HepG2 (cell line): ENCODE measurements at regions not wholly inside any gene's neighbourhood (a gene's known extent, or its start where the extent isn't known, plus 50 kb on each side); places are given as distances from the start of the nearest gene placed in this dataset.

Source experiments
- ATAC-seq: fragments of 200-7000 bp; cut with Tn5 transposase; 3 replicates; pipeline ENCODE4 v1.9.1; 2020; ENCODE audit warnings: mild to moderate bottlenecking, moderate library complexity
- BruUV-seq: library from RNA; stranded (reverse); fragments of 400-500 nt; replicated peaks from 2 replicates; lab custom pipeline; 2021; lab: Mats Ljungman, UMichigan
- CTCF ChIA-PET: fragments of 300-600 bp; formaldehyde crosslinking; extraction: SDS; loops from one replicate; lab custom pipeline; 2021; ENCODE audit warnings: low total read pairs, inconsistent platforms, low intra/inter-chr PET ratio; lab: Yijun Ruan, JAX
- POLR2A ChIA-PET: fragments of 350-600 bp; sonication (Branson Sonifier 250); formaldehyde crosslinking; loops from one replicate; lab custom pipeline; 2020; ENCODE audit warnings: antibody characterized with exemption, inconsistent platforms; lab: Yijun Ruan, JAX
- DNase-seq: peaks from one replicate; pipeline ENCODE4 v3.0.0-alpha.2; 2015; ENCODE audit warnings: low spot score
- FAIRE-seq: peaks from 3 replicates; lab custom pipeline; 2011; peaks lifted over from hg19 to GRCh38; lab: Jason Lieb, UNC
- H2AFZ ChIP-seq: one replicate; pipeline ENCODE4 v1.6.1; 2011; ENCODE audit warnings: low read length, inconsistent platforms
- H3K27ac ChIP-seq: fragments of 300-600 bp; 3 replicates; pipeline ENCODE4 v1.8.0; 2011; ENCODE audit warnings: mixed run types, mild to moderate bottlenecking, mixed read lengths, low read length, inconsistent platforms; ENCODE audit not compliant: insufficient read depth; ENCODE audit errors: extremely low read length
- H3K27me3 ChIP-seq, 2 experiments: fragments of 200-600 bp in 1 of 2; 2 replicates in 1 of 2; 3 replicates in 1 of 2; pipeline versions ENCODE4 v1.6.0 to v1.8.0; 2011; ENCODE audit warnings: low read length in 2 of 2, mild to moderate bottlenecking in 2 of 2, moderate library complexity in 2 of 2, inconsistent platforms in 1 of 2; ENCODE audit not compliant: insufficient read depth in 2 of 2, control insufficient read depth in 1 of 2
- H3K36me3 ChIP-seq, 2 experiments: fragments of 200-600 bp in 1 of 2; replicated peaks in 1 of 2; 2 replicates in 1 of 2; 3 replicates in 1 of 2; pipeline versions ENCODE4 v1.5.1 to v1.8.0; 2011; ENCODE audit warnings: low read length in 2 of 2, inconsistent platforms in 1 of 2; ENCODE audit not compliant: insufficient read depth in 2 of 2, control insufficient read depth in 1 of 2
- H3K4me1 ChIP-seq: 2 replicates; pipeline ENCODE4 v1.5.1; 2012; ENCODE audit warnings: low read length, inconsistent platforms; ENCODE audit not compliant: insufficient read depth
- H3K4me2 ChIP-seq: 2 replicates; pipeline ENCODE4 v1.6.0; 2011; ENCODE audit warnings: low read depth, low read length, inconsistent platforms
- H3K4me3 ChIP-seq, 3 experiments: fragments of 200-600 bp in 1 of 3; sonication (generic), shearing (Covaris generic) in 1 of 3; replicated peaks in 1 of 3; 2 replicates each; pipeline ENCODE4 v1.5.1; 2011 to 2016; ENCODE audit warnings: low read length in 3 of 3, inconsistent platforms in 2 of 3, low read depth in 2 of 3, mild to moderate bottlenecking in 2 of 3, control low read depth in 1 of 3, mixed read lengths in 1 of 3; ENCODE audit not compliant: insufficient read depth in 1 of 3
- H3K79me2 ChIP-seq: one replicate; pipeline ENCODE4 v1.6.1; 2011; ENCODE audit warnings: low read length, inconsistent platforms; ENCODE audit not compliant: insufficient read depth
- H3K9ac ChIP-seq: 2 replicates; pipeline ENCODE4 v1.6.0; 2011; ENCODE audit warnings: mild to moderate bottlenecking, low read depth, low read length, inconsistent platforms; ENCODE audit not compliant: insufficient read depth
- H3K9me3 ChIP-seq: 2 replicates; pipeline ENCODE4 v1.5.1; 2012; ENCODE audit warnings: mild to moderate bottlenecking, low read length
- H4K20me1 ChIP-seq: 2 replicates; pipeline ENCODE4 v1.6.0; 2011; ENCODE audit warnings: inconsistent platforms, mild to moderate bottlenecking, low read length, moderate library complexity; ENCODE audit not compliant: insufficient read depth
- HNF4G ChIP-seq, 2 experiments: sonication (generic) in 1 of 2; formaldehyde crosslinking in 1 of 2; IDR thresholded peaks; 2 replicates each; pipeline versions ENCODE4 v1.4.0 to v1.6.1; 2011 to 2020; ENCODE audit warnings: borderline replicate concordance in 2 of 2, low read depth in 2 of 2, mild to moderate bottlenecking in 2 of 2, low read length in 1 of 2, missing genetic modification reagents in 1 of 2, moderate library complexity in 1 of 2
- PHB2 ChIP-seq: fragments of 450-650 bp; IDR thresholded peaks from 2 replicates; pipeline ENCODE4 v1.6.1; 2018; ENCODE audit not compliant: partially characterized antibody
- ZNF574 ChIP-seq: sonication (generic); formaldehyde crosslinking; IDR thresholded peaks from 2 replicates; pipeline ENCODE4 v1.4.0; 2020; ENCODE audit warnings: missing genetic modification reagents
- ZNF841 ChIP-seq: sonication (generic); formaldehyde crosslinking; IDR thresholded peaks from 2 replicates; pipeline ENCODE4 v1.8.1; 2023; ENCODE audit warnings: missing genetic modification reagents, borderline replicate concordance
- WGBS: methylation state at CpG from one replicate; pipeline ENCODE4 v1.1.6; 2017; ENCODE audit warnings: low lambda C conversion rate; 5-methylcytosine and 5-hydroxymethylcytosine counted together
- in situ Hi-C: cut with HindIII; loops from 2 replicates; pipeline ENCODE4 v1.10.0; 2017; ENCODE audit warnings: low pct_unique_long_range_greater_than_20kb; ENCODE audit not compliant: extremely low pct_ligation_motif_present
- intact Hi-C: fragments of 100-400 bp; cut with micrococcal nuclease; formaldehyde crosslinking; loops from one replicate; pipeline ENCODE4 v1.10.0; 2022; ENCODE audit not compliant: unreplicated experiment
- TF ChIP-seq, protein P1 (sequence below): sonication (generic); formaldehyde crosslinking; IDR thresholded peaks from 2 replicates; pipeline ENCODE4 v1.5.1; 2020; ENCODE audit warnings: mild to moderate bottlenecking, missing genetic modification reagents, moderate library complexity
- TF ChIP-seq, protein P2 (sequence below): sonication (generic); formaldehyde crosslinking; IDR thresholded peaks from 2 replicates; pipeline ENCODE4 v1.8.0; 2022; ENCODE audit warnings: low read depth, missing genetic modification reagents

- TF ChIP-seq, protein P1, sequence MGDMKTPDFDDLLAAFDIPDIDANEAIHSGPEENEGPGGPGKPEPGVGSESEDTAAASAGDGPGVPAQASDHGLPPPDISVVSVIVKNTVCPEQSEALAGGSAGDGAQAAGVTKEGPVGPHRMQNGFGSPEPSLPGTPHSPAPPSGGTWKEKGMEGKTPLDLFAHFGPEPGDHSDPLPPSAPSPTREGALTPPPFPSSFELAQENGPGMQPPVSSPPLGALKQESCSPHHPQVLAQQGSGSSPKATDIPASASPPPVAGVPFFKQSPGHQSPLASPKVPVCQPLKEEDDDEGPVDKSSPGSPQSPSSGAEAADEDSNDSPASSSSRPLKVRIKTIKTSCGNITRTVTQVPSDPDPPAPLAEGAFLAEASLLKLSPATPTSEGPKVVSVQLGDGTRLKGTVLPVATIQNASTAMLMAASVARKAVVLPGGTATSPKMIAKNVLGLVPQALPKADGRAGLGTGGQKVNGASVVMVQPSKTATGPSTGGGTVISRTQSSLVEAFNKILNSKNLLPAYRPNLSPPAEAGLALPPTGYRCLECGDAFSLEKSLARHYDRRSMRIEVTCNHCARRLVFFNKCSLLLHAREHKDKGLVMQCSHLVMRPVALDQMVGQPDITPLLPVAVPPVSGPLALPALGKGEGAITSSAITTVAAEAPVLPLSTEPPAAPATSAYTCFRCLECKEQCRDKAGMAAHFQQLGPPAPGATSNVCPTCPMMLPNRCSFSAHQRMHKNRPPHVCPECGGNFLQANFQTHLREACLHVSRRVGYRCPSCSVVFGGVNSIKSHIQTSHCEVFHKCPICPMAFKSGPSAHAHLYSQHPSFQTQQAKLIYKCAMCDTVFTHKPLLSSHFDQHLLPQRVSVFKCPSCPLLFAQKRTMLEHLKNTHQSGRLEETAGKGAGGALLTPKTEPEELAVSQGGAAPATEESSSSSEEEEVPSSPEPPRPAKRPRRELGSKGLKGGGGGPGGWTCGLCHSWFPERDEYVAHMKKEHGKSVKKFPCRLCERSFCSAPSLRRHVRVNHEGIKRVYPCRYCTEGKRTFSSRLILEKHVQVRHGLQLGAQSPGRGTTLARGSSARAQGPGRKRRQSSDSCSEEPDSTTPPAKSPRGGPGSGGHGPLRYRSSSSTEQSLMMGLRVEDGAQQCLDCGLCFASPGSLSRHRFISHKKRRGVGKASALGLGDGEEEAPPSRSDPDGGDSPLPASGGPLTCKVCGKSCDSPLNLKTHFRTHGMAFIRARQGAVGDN (CRISPR knock-in tag) = no peak
- no peak for TF ChIP-seq PHB2
These were observed 97.8 kb downstream of the RPS6KA4 start (continued) for GRCh38 chr11:64456509-64457320.

- no peak for ATAC-seq
- Histone ChIP-seq H3K27ac (no peak overlapping the region), H3K36me3 (no peaks in the 10 kb centered on the region), H4K20me1 (no peaks in the 10 kb centered on the region), H3K27me3 (peaks cover 5 to 58% of the 10 kb centered on the region in 2 experiments; a peak in 3 of 5 replicates), H3K4me3 (no peak overlapping the region), H2AFZ (no peak overlapping the region), H3K4me1 (no peaks in the 10 kb centered on the region), H3K4me2 (no peak overlapping the region), H3K9ac (no peak overlapping the region), H3K9me3 (no peaks in the 10 kb centered on the region), H3K79me2 (no peaks in the 10 kb centered on the region)
- ChIA-PET POLR2A (no interaction called here), CTCF (no interaction called here)
- no peak for DNase-seq
- BruUV-seq = no TSS peak
- no peak for FAIRE-seq
- TF ChIP-seq ZNF574 (CRISPR knock-in tag) (no peak), HNF4G (IDR thresholded peaks at IDR 0.05; ENCODE audit: borderline replicate concordance, low read depth, low read length) (no peak), HNF4G (CRISPR knock-in tag; IDR thresholded peaks at IDR 0.05; ENCODE audit: borderline replicate concordance, low read depth) (no peak), ZNF841 (no peak)
- TF ChIP-seq, protein P2, sequence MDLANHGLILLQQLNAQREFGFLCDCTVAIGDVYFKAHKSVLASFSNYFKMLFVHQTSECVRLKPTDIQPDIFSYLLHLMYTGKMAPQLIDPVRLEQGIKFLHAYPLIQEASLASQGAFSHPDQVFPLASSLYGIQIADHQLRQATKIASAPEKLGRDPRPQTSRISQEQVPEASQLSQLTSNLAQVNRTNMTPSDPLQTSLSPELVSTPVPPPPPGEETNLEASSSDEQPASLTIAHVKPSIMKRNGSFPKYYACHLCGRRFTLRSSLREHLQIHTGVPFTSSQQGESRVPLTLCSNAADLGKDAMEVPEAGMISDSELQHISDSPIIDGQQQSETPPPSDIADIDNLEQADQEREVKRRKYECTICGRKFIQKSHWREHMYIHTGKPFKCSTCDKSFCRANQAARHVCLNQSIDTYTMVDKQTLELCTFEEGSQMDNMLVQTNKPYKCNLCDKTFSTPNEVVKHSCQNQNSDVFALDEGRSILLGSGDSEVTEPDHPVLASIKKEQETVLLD (CRISPR knock-in tag) = no peak
- intact Hi-C loops (no loop called here), in situ Hi-C loops (no loop called here)
- 22% methylated on average over 6 of the region's 12 CpGs for WGBS
These were observed 98.2 kb upstream of the SLC22A11 start for GRCh38 chr11:64457416-64458010.
